ENCODE measurements at regions not wholly inside any gene's neighbourhood (a gene's known extent, or its start where the extent isn't known, plus 50 kb on each side); places are given as distances from the start of the nearest gene placed in this dataset.

GRCh38 chr1:106249365-106249764, 807.1 kb upstream of the PRMT6 start:
- no peak overlapping the region for H3K27ac ChIP-seq (ENCODE audit: low read length in 2 of 2)
- Mint-ChIP-seq H3K27ac (no peak overlapping the region), H3K4me1 (no peaks in the 10 kb centered on the region), H3K4me3 (no peak overlapping the region), H3K9me3 (ENCODE audit: insufficient read depth) (peaks cover 3% of the 10 kb centered on the region), H3K27me3 (no peaks in the 10 kb centered on the region)
- H3K4me2 ChIP-seq (replicated peaks; ENCODE audit: low read depth, low read length, poor library complexity, severe bottlenecking): no peak overlapping the region
- intact Hi-C loops (cut with micrococcal nuclease): no loop called here
- H3K4me1 ChIP-seq (ENCODE audit: control insufficient read depth in 2 of 2, insufficient read depth in 2 of 2, low read length in 2 of 2): no peaks in the 10 kb centered on the region
- H4K20me1 ChIP-seq (ENCODE audit: control insufficient read depth, insufficient read depth, low read length, poor library complexity, severe bottlenecking): no peaks in the 10 kb centered on the region
- no peaks in the 10 kb centered on the region for H3K27me3 ChIP-seq (replicated peaks in 1 of 4; ENCODE audit: control extremely low read depth in 1 of 4, control insufficient read depth in 3 of 4, insufficient read depth in 4 of 4, low read length in 3 of 4)
- no peak for DNase-seq
- no peak overlapping the region for H3K4me3 ChIP-seq (ENCODE audit: control extremely low read depth in 1 of 5, extremely low read depth in 1 of 5, insufficient read depth in 1 of 5, low read depth in 2 of 5, low read length in 4 of 5)
- no peaks in the 10 kb centered on the region for H3K79me2 ChIP-seq (ENCODE audit: control insufficient read depth, insufficient read depth, low read length)
- H3K9me3 ChIP-seq (ENCODE audit: control extremely low read depth in 1 of 3, control insufficient read depth in 2 of 3, insufficient read depth in 1 of 3, low read length in 2 of 3): no peaks in the 10 kb centered on the region
- no peak overlapping the region for H2AFZ ChIP-seq (ENCODE audit: insufficient read depth, low read depth, low read length, poor library complexity, severe bottlenecking)
- no peak overlapping the region for H3K9ac ChIP-seq (ENCODE audit: low read length)
- ChIA-PET CTCF (no interaction called here), POLR2A (no interaction called here)
- TF ChIP-seq CTCF (IDR thresholded peaks at IDR 0.05) (no peak), EZH2 (IDR thresholded peaks at IDR 0.05; ENCODE audit: borderline replicate concordance, insufficient read depth, low read depth, low read length, poor library complexity, severe bottlenecking) (no peak)
- no peak for ATAC-seq (ENCODE audit: low read depth)
- H3K36me3 ChIP-seq (replicated peaks in 1 of 2; ENCODE audit: control extremely low read depth in 1 of 2, control insufficient read depth in 1 of 2, extremely low read depth in 1 of 2, insufficient read depth in 2 of 2, low read length in 1 of 2): no peaks in the 10 kb centered on the region

GRCh38 chr1:106249810-106250209, 806.7 kb upstream of the PRMT6 start:
- DNase-seq (no peak), ATAC-seq (ENCODE audit: low read depth) (no peak)
- Histone ChIP-seq H2AFZ (ENCODE audit: insufficient read depth, low read depth, low read length, poor library complexity, severe bottlenecking) (no peak overlapping the region), H3K27me3 (replicated peaks in 1 of 4; ENCODE audit: control extremely low read depth in 1 of 4, control insufficient read depth in 3 of 4, insufficient read depth in 4 of 4, low read length in 3 of 4) (no peaks in the 10 kb centered on the region), H3K9me3 (ENCODE audit: control extremely low read depth in 1 of 3, control insufficient read depth in 2 of 3, insufficient read depth in 1 of 3, low read length in 2 of 3) (no peaks in the 10 kb centered on the region), H3K36me3 (replicated peaks in 1 of 2; ENCODE audit: control extremely low read depth in 1 of 2, control insufficient read depth in 1 of 2, extremely low read depth in 1 of 2, insufficient read depth in 2 of 2, low read length in 1 of 2) (no peaks in the 10 kb centered on the region), H3K4me1 (ENCODE audit: control insufficient read depth in 2 of 2, insufficient read depth in 2 of 2, low read length in 2 of 2) (no peaks in the 10 kb centered on the region), H3K4me3 (ENCODE audit: control extremely low read depth in 1 of 5, extremely low read depth in 1 of 5, insufficient read depth in 1 of 5, low read depth in 2 of 5, low read length in 4 of 5) (no peak overlapping the region), H3K27ac (ENCODE audit: low read length in 2 of 2) (no peak overlapping the region), H3K9ac (ENCODE audit: low read length) (no peak overlapping the region), H3K79me2 (ENCODE audit: control insufficient read depth, insufficient read depth, low read length) (no peaks in the 10 kb centered on the region), H3K4me2 (replicated peaks; ENCODE audit: low read depth, low read length, poor library complexity, severe bottlenecking) (no peak overlapping the region), H4K20me1 (ENCODE audit: control insufficient read depth, insufficient read depth, low read length, poor library complexity, severe bottlenecking) (no peaks in the 10 kb centered on the region)
- Mint-ChIP-seq H3K27me3 (no peaks in the 10 kb centered on the region), H3K4me1 (no peaks in the 10 kb centered on the region), H3K9me3 (ENCODE audit: insufficient read depth) (peaks cover 3% of the 10 kb centered on the region), H3K4me3 (no peak overlapping the region), H3K27ac (no peak overlapping the region)
- POLR2A ChIA-PET: no interaction called here
- no peak for TF ChIP-seq CTCF (IDR thresholded peaks at IDR 0.05)
- no peak for TF ChIP-seq EZH2 (IDR thresholded peaks at IDR 0.05; ENCODE audit: borderline replicate concordance, insufficient read depth, low read depth, low read length, poor library complexity, severe bottlenecking)
- intact Hi-C loops (cut with micrococcal nuclease): no loop called here
- CTCF ChIA-PET: no interaction called here
- WGBS (ENCODE audit: insufficient coverage): 50% methylated on average over 2 of the region's 5 CpGs
